ENCODE measurements at regions not wholly inside any gene's neighbourhood (a gene's known extent, or its start where the extent isn't known, plus 50 kb on each side); places are given as distances from the start of the nearest gene placed in this dataset.

GRCh38 chr5:158020555-158021418 lies 161.8 kb upstream of the CLINT1 start:
- TF ChIP-seq CTCF (IDR thresholded peaks at IDR 0.05) (no peak), EP300 (IDR thresholded peaks at IDR 0.05) (no peak), POLR2AphosphoS5 (IDR thresholded peaks at IDR 0.05) (no peak)
